KMS-11 (cell line): ENCODE measurements at regions not wholly inside any gene's neighbourhood (a gene's known extent, or its start where the extent isn't known, plus 50 kb on each side); places are given as distances from the start of the nearest gene placed in this dataset.
A peak's percentile ranks its signal among the peaks of the same experiment; 100 is the strongest.

Experiments used
- H2AFZ ChIP-seq: fragments of 200-600 bp; sonication (generic); 2 replicates; pipeline ENCODE4 v1.6.1; 2016; ENCODE audit warnings: antibody characterized with exemption, mixed run types, low read depth
- H3K27ac ChIP-seq: fragments of 200-600 bp; sonication (generic); 2 replicates; pipeline ENCODE4 v1.6.1; 2016; ENCODE audit warnings: mild to moderate bottlenecking, mixed run types
- H3K27me3 ChIP-seq: fragments of 200-600 bp; sonication (generic); 2 replicates; pipeline ENCODE4 v1.6.1; 2017; ENCODE audit warnings: mild to moderate bottlenecking, low read depth, mixed run types, moderate library complexity; ENCODE audit not compliant: insufficient read depth
- H3K36me3 ChIP-seq: fragments of 200-600 bp; sonication (generic); 2 replicates; pipeline ENCODE4 v1.6.1; 2017; ENCODE audit warnings: mild to moderate bottlenecking, mixed run types; ENCODE audit not compliant: insufficient read depth
- H3K4me1 ChIP-seq: fragments of 200-600 bp; sonication (generic); 2 replicates; pipeline ENCODE4 v1.6.1; 2016; ENCODE audit warnings: mild to moderate bottlenecking, low read depth, mixed run types; ENCODE audit not compliant: poor library complexity, severe bottlenecking
- H3K4me2 ChIP-seq: fragments of 200-600 bp; sonication (generic); 2 replicates; pipeline ENCODE4 v1.7.0; 2016; ENCODE audit warnings: mild to moderate bottlenecking, mixed run types
- H3K4me3 ChIP-seq: fragments of 200-600 bp; sonication (generic); IDR thresholded peaks from 2 replicates; pipeline ENCODE4 v1.6.1; 2017; ENCODE audit warnings: low read depth, low read length, mixed read lengths; ENCODE audit not compliant: insufficient read depth
- H3K79me2 ChIP-seq: fragments of 200-600 bp; sonication (generic); 2 replicates; pipeline ENCODE4 v1.6.1; 2016; ENCODE audit warnings: low read depth, mixed run types; ENCODE audit not compliant: insufficient read depth
- H3K9ac ChIP-seq: fragments of 200-600 bp; sonication (generic); 2 replicates; pipeline ENCODE4 v1.6.1; 2016; ENCODE audit warnings: mild to moderate bottlenecking, mixed run types
- H4K20me1 ChIP-seq: fragments of 200-600 bp; sonication (generic); 2 replicates; pipeline ENCODE4 v1.6.1; 2016; ENCODE audit warnings: mild to moderate bottlenecking, mixed run types; ENCODE audit not compliant: insufficient read depth
- TF ChIP-seq, protein P1 (sequence below): fragments of 200-600 bp; sonication (generic); conservative IDR thresholded peaks from 2 replicates; pipeline ENCODE4 v1.6.1; 2017; ENCODE audit warnings: low read depth, mild to moderate bottlenecking, antibody characterized with exemption, low read length, moderate library complexity, mixed read lengths

DNA sequence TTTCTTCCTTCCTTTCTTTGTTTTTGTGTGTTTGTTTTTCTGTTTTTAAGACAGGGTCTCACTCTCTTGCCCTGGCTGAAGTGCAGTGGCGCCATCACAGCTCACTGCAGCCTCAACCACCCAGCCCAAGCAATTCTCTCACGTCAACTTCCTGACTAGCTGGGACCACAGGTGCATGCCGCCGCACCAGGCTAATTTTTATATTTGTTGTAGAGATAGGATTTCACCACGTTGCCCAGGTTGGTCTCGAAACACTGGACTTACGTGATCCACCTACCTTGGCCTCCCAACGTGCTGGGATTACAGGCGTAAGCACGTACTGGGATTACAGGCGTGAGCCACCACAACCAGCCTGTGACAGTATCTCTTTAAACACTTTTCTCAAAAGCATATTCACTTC is 120.7 kb downstream of the DKK1 start:
- Histone ChIP-seq H4K20me1 (no peaks in the 10 kb centered on the region), H3K27ac (no peak overlapping the region), H3K9ac (no peak overlapping the region), H3K36me3 (no peaks in the 10 kb centered on the region), H3K4me1 (peaks cover 45% of the 10 kb centered on the region), H3K79me2 (no peaks in the 10 kb centered on the region), H3K4me3 (no peak overlapping the region), H2AFZ (no peak overlapping the region), H3K4me2 (no peak overlapping the region), H3K27me3 (no peaks in the 10 kb centered on the region)
- TF ChIP-seq, protein P1, sequence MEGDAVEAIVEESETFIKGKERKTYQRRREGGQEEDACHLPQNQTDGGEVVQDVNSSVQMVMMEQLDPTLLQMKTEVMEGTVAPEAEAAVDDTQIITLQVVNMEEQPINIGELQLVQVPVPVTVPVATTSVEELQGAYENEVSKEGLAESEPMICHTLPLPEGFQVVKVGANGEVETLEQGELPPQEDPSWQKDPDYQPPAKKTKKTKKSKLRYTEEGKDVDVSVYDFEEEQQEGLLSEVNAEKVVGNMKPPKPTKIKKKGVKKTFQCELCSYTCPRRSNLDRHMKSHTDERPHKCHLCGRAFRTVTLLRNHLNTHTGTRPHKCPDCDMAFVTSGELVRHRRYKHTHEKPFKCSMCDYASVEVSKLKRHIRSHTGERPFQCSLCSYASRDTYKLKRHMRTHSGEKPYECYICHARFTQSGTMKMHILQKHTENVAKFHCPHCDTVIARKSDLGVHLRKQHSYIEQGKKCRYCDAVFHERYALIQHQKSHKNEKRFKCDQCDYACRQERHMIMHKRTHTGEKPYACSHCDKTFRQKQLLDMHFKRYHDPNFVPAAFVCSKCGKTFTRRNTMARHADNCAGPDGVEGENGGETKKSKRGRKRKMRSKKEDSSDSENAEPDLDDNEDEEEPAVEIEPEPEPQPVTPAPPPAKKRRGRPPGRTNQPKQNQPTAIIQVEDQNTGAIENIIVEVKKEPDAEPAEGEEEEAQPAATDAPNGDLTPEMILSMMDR: no peak

DNA sequence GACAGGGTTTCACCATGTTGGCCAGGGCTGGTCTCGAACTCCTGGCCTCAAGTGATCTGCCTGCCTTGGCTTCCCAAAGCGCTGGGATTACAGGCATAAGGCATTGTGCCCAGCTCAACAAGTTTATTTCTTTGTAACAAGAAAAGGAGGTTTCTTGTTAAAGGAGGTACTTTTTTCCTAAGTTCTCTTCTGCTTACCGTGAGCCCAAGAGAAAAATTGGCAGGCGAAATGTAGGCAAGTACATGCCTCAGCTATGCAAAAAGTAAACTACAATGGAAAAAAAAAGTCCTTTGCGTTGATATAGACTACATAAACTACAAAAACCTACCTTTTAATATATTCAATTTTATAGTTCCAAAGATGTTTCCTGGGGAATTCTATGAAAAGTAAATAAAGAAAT is 122.6 kb downstream of the DKK1 start:
- H4K20me1 ChIP-seq: no peaks in the 10 kb centered on the region
- H3K79me2 ChIP-seq: no peaks in the 10 kb centered on the region
- no peak overlapping the region for H3K4me3 ChIP-seq
- H3K27ac ChIP-seq: peak overlapping the region; percentile 82
- peak overlapping the region; percentile 22; the same call in 1 of the 2 replicates for H3K9ac ChIP-seq
- TF ChIP-seq, protein P1: no peak
- H3K27me3 ChIP-seq: no peaks in the 10 kb centered on the region
- peaks cover 45% of the 10 kb centered on the region for H3K4me1 ChIP-seq
- peak overlapping the region; percentile 70 for H3K4me2 ChIP-seq
- no peaks in the 10 kb centered on the region for H3K36me3 ChIP-seq
- H2AFZ ChIP-seq: peak overlapping the region; percentile 56

DNA sequence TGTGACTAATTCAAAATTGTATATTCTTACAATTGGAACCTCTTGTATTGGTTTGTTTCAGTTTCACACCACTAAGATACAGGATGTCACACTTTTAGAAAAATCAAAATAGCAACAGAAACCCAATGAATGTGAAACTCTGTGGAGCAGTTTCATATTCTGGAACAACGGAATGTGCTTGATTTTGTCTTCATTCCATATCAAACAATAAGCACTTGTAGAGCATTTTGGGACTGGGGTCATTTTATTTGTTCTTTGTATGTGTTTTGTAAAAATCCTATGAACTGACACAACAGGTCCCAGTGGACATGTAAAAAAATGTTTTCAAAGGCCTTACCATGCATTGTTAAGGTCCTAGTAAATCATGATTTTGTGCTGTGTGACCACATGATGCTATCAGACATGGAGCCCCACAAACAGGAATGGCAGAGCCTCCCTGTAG is 123.1 kb downstream of the DKK1 start:
- no peaks in the 10 kb centered on the region for H3K36me3 ChIP-seq
- peaks cover 45% of the 10 kb centered on the region for H3K4me1 ChIP-seq
- no peaks in the 10 kb centered on the region for H3K27me3 ChIP-seq
- no peak overlapping the region for H3K4me3 ChIP-seq
- H3K79me2 ChIP-seq: no peaks in the 10 kb centered on the region
- peak overlapping the region; percentile 22; the same call in 1 of the 2 replicates for H3K9ac ChIP-seq
- peak overlapping the region; percentile 82 for H3K27ac ChIP-seq
- no peaks in the 10 kb centered on the region for H4K20me1 ChIP-seq
- TF ChIP-seq, protein P1: no peak
- peak overlapping the region; percentile 70 for H3K4me2 ChIP-seq
- H2AFZ ChIP-seq: peak overlapping the region; percentile 56

DNA sequence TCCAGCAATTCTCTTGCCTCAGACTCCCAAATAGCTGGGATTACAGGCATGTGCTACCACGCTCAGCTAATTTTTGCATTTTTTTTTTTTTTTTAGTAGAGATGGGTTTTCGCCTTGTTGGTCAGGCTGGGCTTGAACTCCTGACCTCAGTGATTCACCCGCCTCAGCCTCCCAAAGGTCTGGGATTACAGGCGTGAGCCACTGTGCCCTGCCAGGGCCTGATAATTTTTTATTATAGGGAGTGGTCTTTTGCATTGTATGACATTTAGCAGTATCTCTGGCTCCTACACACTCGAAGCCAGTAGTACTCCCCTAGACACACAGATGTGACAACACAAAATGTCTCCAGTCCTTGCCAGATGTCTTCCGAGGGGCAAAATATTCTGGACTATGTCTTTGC is 124.0 kb downstream of the DKK1 start:
- Histone ChIP-seq H3K36me3 (no peaks in the 10 kb centered on the region), H3K4me3 (no peak overlapping the region), H4K20me1 (no peaks in the 10 kb centered on the region), H3K27ac (no peak overlapping the region), H3K79me2 (no peaks in the 10 kb centered on the region), H3K27me3 (no peaks in the 10 kb centered on the region), H3K4me1 (peaks cover 45% of the 10 kb centered on the region), H3K9ac (no peak overlapping the region), H2AFZ (no peak overlapping the region), H3K4me2 (peak overlapping the region; percentile 70)
- TF ChIP-seq, protein P1: no peak
